RWPE2 (cell line): ENCODE measurements at regions not wholly inside any gene's neighbourhood (a gene's known extent, or its start where the extent isn't known, plus 50 kb on each side); places are given as distances from the start of the nearest gene placed in this dataset.
A peak's percentile ranks its signal among the peaks of the same experiment; 100 is the strongest.

Experiments used
- ATAC-seq: fragments of 200-7000 bp; cut with Tn5 transposase; 3 replicates; pipeline ENCODE4 v1.9.1; 2021; ENCODE audit warnings: low read depth
- DNase-seq: peaks from one replicate; pipeline ENCODE4 v3.0.0-alpha.2; 2020; ENCODE audit warnings: low spot score
- H3K27ac ChIP-seq: fragments of 450-650 bp; 2 replicates; pipeline ENCODE4 v1.5.1; 2017; ENCODE audit warnings: mild to moderate bottlenecking; ENCODE audit not compliant: poor library complexity, severe bottlenecking
- H3K27me3 ChIP-seq: fragments of 250-450 bp; sonication (Bioruptor Pico); 2 replicates; pipeline ENCODE4 v1.5.1; 2021; ENCODE audit warnings: mild to moderate bottlenecking, moderate library complexity; ENCODE audit not compliant: insufficient read depth, poor library complexity, severe bottlenecking
- H3K36me3 ChIP-seq: fragments of 250-450 bp; sonication (Bioruptor Pico); 2 replicates; pipeline ENCODE4 v1.5.1; 2020; ENCODE audit warnings: low read depth, mild to moderate bottlenecking, moderate library complexity
- H3K4me1 ChIP-seq: fragments of 250-450 bp; sonication (Bioruptor Pico); 2 replicates; pipeline ENCODE4 v1.5.1; 2021; ENCODE audit warnings: mild to moderate bottlenecking, moderate library complexity; ENCODE audit not compliant: insufficient read depth, poor library complexity, severe bottlenecking
- H3K4me3 ChIP-seq: fragments of 250-450 bp; sonication (Bioruptor Pico); 2 replicates; pipeline ENCODE4 v1.5.1; 2021; ENCODE audit warnings: mild to moderate bottlenecking, moderate library complexity; ENCODE audit not compliant: severe bottlenecking
- H3K9me3 ChIP-seq: fragments of 250-450 bp; sonication (Bioruptor Pico); 2 replicates; pipeline ENCODE4 v1.5.1; 2021; ENCODE audit warnings: mild to moderate bottlenecking, moderate library complexity; ENCODE audit not compliant: severe bottlenecking
- CTCF ChIP-seq: fragments of 450-650 bp; IDR thresholded peaks from one replicate; pipeline ENCODE4 v1.5.1; 2017; ENCODE audit warnings: mild to moderate bottlenecking, moderate library complexity; ENCODE audit not compliant: poor library complexity, severe bottlenecking

- no peaks in the 10 kb centered on the region for H3K4me1 ChIP-seq
- TF ChIP-seq CTCF = no peak
Measured at GRCh38 chr4:81757691-81758090, 286.0 kb upstream of the RASGEF1B start.

GRCh38 chr4:81756973-81757372 is 285.3 kb upstream of the RASGEF1B start:
- TF ChIP-seq CTCF = no peak
- no peaks in the 10 kb centered on the region for H3K4me1 ChIP-seq
- H3K9me3 ChIP-seq = no peaks in the 10 kb centered on the region
- ATAC-seq (no peak), DNase-seq (no peak)
- no peaks in the 10 kb centered on the region for H3K36me3 ChIP-seq
- no peaks in the 10 kb centered on the region for H3K27me3 ChIP-seq
- no peak overlapping the region for H3K27ac ChIP-seq
- H3K4me3 ChIP-seq = no peak overlapping the region

More at GRCh38 chr4:81757691-81758090, 286.0 kb upstream of the RASGEF1B start:
- Histone ChIP-seq H3K36me3 (no peaks in the 10 kb centered on the region), H3K9me3 (no peaks in the 10 kb centered on the region), H3K27ac (no peak overlapping the region), H3K27me3 (no peaks in the 10 kb centered on the region), H3K4me3 (no peak overlapping the region)
- DNase-seq (no peak), ATAC-seq (no peak)

- no peak for ATAC-seq
- no peak overlapping the region for H3K4me3 ChIP-seq
- no peaks in the 10 kb centered on the region for H3K4me1 ChIP-seq
- no peak for DNase-seq
- H3K36me3 ChIP-seq = no peaks in the 10 kb centered on the region
- no peaks in the 10 kb centered on the region for H3K9me3 ChIP-seq
- H3K27ac ChIP-seq = no peak overlapping the region
- no peaks in the 10 kb centered on the region for H3K27me3 ChIP-seq
- no peak for TF ChIP-seq CTCF
Measured at GRCh38 chr4:81756042-81756441, 284.3 kb upstream of the RASGEF1B start.

- no peaks in the 10 kb centered on the region for H3K36me3 ChIP-seq
- no peak overlapping the region for H3K27ac ChIP-seq
- no peak overlapping the region for H3K4me3 ChIP-seq
- no peaks in the 10 kb centered on the region for H3K4me1 ChIP-seq
- H3K9me3 ChIP-seq = no peaks in the 10 kb centered on the region
- no peak for TF ChIP-seq CTCF
- H3K27me3 ChIP-seq = no peaks in the 10 kb centered on the region
- ATAC-seq (0 out of 3 replicates have a peak, but pooled peaks have one; percentile 29), DNase-seq (no peak)
Measured at GRCh38 chr4:81754169-81754568, 282.5 kb upstream of the RASGEF1B start.

- no peaks in the 10 kb centered on the region for H3K9me3 ChIP-seq
- no peak overlapping the region for H3K4me3 ChIP-seq
- no peak for TF ChIP-seq CTCF
- H3K27ac ChIP-seq = no peak overlapping the region
- ATAC-seq (no peak), DNase-seq (no peak)
- no peaks in the 10 kb centered on the region for H3K27me3 ChIP-seq
- H3K4me1 ChIP-seq = no peaks in the 10 kb centered on the region
- H3K36me3 ChIP-seq = no peaks in the 10 kb centered on the region
Measured at GRCh38 chr4:81751531-81752289, 280.0 kb upstream of the RASGEF1B start.
